ENCODE measurements at regions not wholly inside any gene's neighbourhood (a gene's known extent, or its start where the extent isn't known, plus 50 kb on each side); places are given as distances from the start of the nearest gene placed in this dataset.

- H3K27me3 ChIP-seq (ENCODE audit: low read length), result no peaks in the 10 kb centered on the region
Observed at GRCh38 chr13:91036886-91037285, 310.6 kb upstream of the MIR17HG start.

GRCh38 chr13:91042870-91043269, 304.6 kb upstream of the MIR17HG start:
- H3F3A ChIP-seq (ENCODE audit: low read length, unreplicated experiment), result no peaks in the 10 kb centered on the region
- ChIA-PET POLR2A (ENCODE audit: unreplicated experiment) (no interaction called here), CTCF (no interaction called here)
- H2AFZ ChIP-seq (ENCODE audit: low read length), result no peak overlapping the region
- DNase-seq, result no peak
- no peak overlapping the region for H3K27ac ChIP-seq (ENCODE audit: low read length)
- no peak overlapping the region for H3K4me3 ChIP-seq (ENCODE audit: low read length)
- no peaks in the 10 kb centered on the region for H3K27me3 ChIP-seq (ENCODE audit: low read length)
- no peaks in the 10 kb centered on the region for H3K9me2 ChIP-seq (replicated peaks; ENCODE audit: low read length)
- intact Hi-C loops (cut with micrococcal nuclease), result loop anchor here (10.0 kb wide), 1 partner anchor 158 kb away; no protein-coding TSS in a partner anchor
- no TSS peak for BruUV-seq (replicated peaks)
- no peaks in the 10 kb centered on the region for H4K20me1 ChIP-seq (ENCODE audit: low read length)
- H3K9me3 ChIP-seq (ENCODE audit: low read length), result no peaks in the 10 kb centered on the region
- H3K4me1 ChIP-seq (ENCODE audit: insufficient read depth, low read length), result no peaks in the 10 kb centered on the region
- no peak for ATAC-seq
- no peak overlapping the region for H3K9ac ChIP-seq (ENCODE audit: low read length)
- H3K4me2 ChIP-seq (ENCODE audit: low read length), result no peak overlapping the region
- no peaks in the 10 kb centered on the region for H3K79me2 ChIP-seq (ENCODE audit: low read length)
- H3K36me3 ChIP-seq (ENCODE audit: low read depth, low read length), result no peaks in the 10 kb centered on the region
- TF ChIP-seq EZH2 (IDR thresholded peaks at IDR 0.05; ENCODE audit: low read length, unreplicated experiment) (no peak), CTCF (conservative IDR thresholded peaks at IDR 0.05; ENCODE audit: low read depth, low read length) (no peak), EZH2phosphoT487 (IDR thresholded peaks at IDR 0.05; ENCODE audit: borderline replicate concordance, low read length) (no peak)

More at GRCh38 chr13:91036886-91037285, 310.6 kb upstream of the MIR17HG start:
- Histone ChIP-seq H4K20me1 (ENCODE audit: low read length) (no peaks in the 10 kb centered on the region), H3K9ac (ENCODE audit: low read length) (no peak overlapping the region), H3K4me2 (ENCODE audit: low read length) (no peak overlapping the region), H3K79me2 (ENCODE audit: low read length) (no peaks in the 10 kb centered on the region), H3K9me3 (ENCODE audit: low read length) (no peaks in the 10 kb centered on the region), H3K36me3 (ENCODE audit: low read depth, low read length) (no peaks in the 10 kb centered on the region), H3F3A (ENCODE audit: low read length, unreplicated experiment) (no peaks in the 10 kb centered on the region), H3K9me2 (replicated peaks; ENCODE audit: low read length) (no peaks in the 10 kb centered on the region), H2AFZ (ENCODE audit: low read length) (no peak overlapping the region), H3K4me1 (ENCODE audit: insufficient read depth, low read length) (no peaks in the 10 kb centered on the region), H3K4me3 (ENCODE audit: low read length) (no peak overlapping the region), H3K27ac (ENCODE audit: low read length) (no peak overlapping the region)
- CTCF ChIA-PET, result no interaction called here
- TF ChIP-seq EZH2 (IDR thresholded peaks at IDR 0.05; ENCODE audit: low read length, unreplicated experiment), result no peak
- TF ChIP-seq EZH2phosphoT487 (IDR thresholded peaks at IDR 0.05; ENCODE audit: borderline replicate concordance, low read length), result no peak
- TF ChIP-seq CTCF (conservative IDR thresholded peaks at IDR 0.05; ENCODE audit: low read depth, low read length), result no peak
- no peak for ATAC-seq
- no TSS peak for BruUV-seq (replicated peaks)
- intact Hi-C loops (cut with micrococcal nuclease), result no loop called here
- POLR2A ChIA-PET (ENCODE audit: unreplicated experiment), result no interaction called here
- DNase-seq, result no peak

- no peak overlapping the region for H3K4me3 ChIP-seq (ENCODE audit: low read length)
- no peaks in the 10 kb centered on the region for H3F3A ChIP-seq (ENCODE audit: low read length, unreplicated experiment)
- no peak overlapping the region for H2AFZ ChIP-seq (ENCODE audit: low read length)
- H3K4me1 ChIP-seq (ENCODE audit: insufficient read depth, low read length), result no peaks in the 10 kb centered on the region
- H3K9me2 ChIP-seq (replicated peaks; ENCODE audit: low read length), result no peaks in the 10 kb centered on the region
- H3K27ac ChIP-seq (ENCODE audit: low read length), result no peak overlapping the region
- no peaks in the 10 kb centered on the region for H4K20me1 ChIP-seq (ENCODE audit: low read length)
- TF ChIP-seq CTCF (conservative IDR thresholded peaks at IDR 0.05; ENCODE audit: low read depth, low read length) (peak; percentile 59), EZH2 (IDR thresholded peaks at IDR 0.05; ENCODE audit: low read length, unreplicated experiment) (no peak)
- intact Hi-C loops (cut with micrococcal nuclease), result loop anchor here (2.0 to 10.0 kb wide), 2 partner anchors 29 to 161 kb away; no protein-coding TSS in a partner anchor
- DNase-seq (peak; percentile 33), ATAC-seq (peak; percentile 83)
- H3K9me3 ChIP-seq (ENCODE audit: low read length), result no peaks in the 10 kb centered on the region
- no peaks in the 10 kb centered on the region for H3K79me2 ChIP-seq (ENCODE audit: low read length)
- BruUV-seq (replicated peaks), result no TSS peak
- H3K27me3 ChIP-seq (ENCODE audit: low read length), result no peaks in the 10 kb centered on the region
- H3K9ac ChIP-seq (ENCODE audit: low read length), result no peak overlapping the region
- ChIA-PET CTCF (no interaction called here), POLR2A (ENCODE audit: unreplicated experiment) (no interaction called here)
- H3K36me3 ChIP-seq (ENCODE audit: low read depth, low read length), result no peaks in the 10 kb centered on the region
- H3K4me2 ChIP-seq (ENCODE audit: low read length), result no peak overlapping the region
Observed at GRCh38 chr13:91045351-91046034, 302.0 kb upstream of the MIR17HG start.
